ENCODE measurements at regions not wholly inside any gene's neighbourhood (a gene's known extent, or its start where the extent isn't known, plus 50 kb on each side); places are given as distances from the start of the nearest gene placed in this dataset.

DNA sequence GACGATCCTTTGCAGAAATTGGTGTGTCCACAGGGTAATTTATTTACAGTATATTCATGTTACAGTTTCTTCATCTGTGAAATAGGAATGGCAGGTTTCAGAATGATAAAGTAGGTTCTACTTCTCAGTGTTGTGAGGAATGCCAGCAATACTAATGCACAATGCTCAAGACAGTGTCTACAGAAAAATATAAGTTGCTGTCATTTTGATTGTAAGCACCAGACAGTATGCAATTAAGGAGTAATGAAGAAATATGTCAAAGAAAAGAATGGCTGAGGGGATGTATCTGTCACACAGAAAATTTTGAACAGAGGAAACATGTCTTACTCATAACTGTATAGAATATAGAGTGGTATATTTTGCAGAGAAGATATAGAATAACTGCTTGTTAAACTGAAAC, 525.4 kb downstream of the GALC start:
- peaks cover 6% of the 10 kb centered on the region for H3K4me1 Mint-ChIP-seq
- Histone ChIP-seq H3K4me1 (ENCODE audit: control insufficient read depth, insufficient read depth, low read length) (peaks cover 2% of the 10 kb centered on the region), H3K27me3 (ENCODE audit: control insufficient read depth, insufficient read depth, low read length, poor library complexity, severe bottlenecking) (no peaks in the 10 kb centered on the region), H3K4me3 (ENCODE audit: low read length) (no peak overlapping the region), H3K36me3 (ENCODE audit: control insufficient read depth, insufficient read depth, low read length) (no peaks in the 10 kb centered on the region), H3K9ac (ENCODE audit: extremely low read depth, low read length, poor library complexity, severe bottlenecking) (no peak overlapping the region), H3K9me3 (ENCODE audit: control insufficient read depth, low read length) (peaks cover 12% of the 10 kb centered on the region), H3K27ac (ENCODE audit: low read depth, low read length) (no peak overlapping the region)
- H3K27ac Mint-ChIP-seq = no peak overlapping the region
- no peak for DNase-seq
- H3K4me3 Mint-ChIP-seq = no peak overlapping the region
- no peaks in the 10 kb centered on the region for H3K27me3 Mint-ChIP-seq (ENCODE audit: insufficient read depth)
- TF ChIP-seq, protein P1, sequence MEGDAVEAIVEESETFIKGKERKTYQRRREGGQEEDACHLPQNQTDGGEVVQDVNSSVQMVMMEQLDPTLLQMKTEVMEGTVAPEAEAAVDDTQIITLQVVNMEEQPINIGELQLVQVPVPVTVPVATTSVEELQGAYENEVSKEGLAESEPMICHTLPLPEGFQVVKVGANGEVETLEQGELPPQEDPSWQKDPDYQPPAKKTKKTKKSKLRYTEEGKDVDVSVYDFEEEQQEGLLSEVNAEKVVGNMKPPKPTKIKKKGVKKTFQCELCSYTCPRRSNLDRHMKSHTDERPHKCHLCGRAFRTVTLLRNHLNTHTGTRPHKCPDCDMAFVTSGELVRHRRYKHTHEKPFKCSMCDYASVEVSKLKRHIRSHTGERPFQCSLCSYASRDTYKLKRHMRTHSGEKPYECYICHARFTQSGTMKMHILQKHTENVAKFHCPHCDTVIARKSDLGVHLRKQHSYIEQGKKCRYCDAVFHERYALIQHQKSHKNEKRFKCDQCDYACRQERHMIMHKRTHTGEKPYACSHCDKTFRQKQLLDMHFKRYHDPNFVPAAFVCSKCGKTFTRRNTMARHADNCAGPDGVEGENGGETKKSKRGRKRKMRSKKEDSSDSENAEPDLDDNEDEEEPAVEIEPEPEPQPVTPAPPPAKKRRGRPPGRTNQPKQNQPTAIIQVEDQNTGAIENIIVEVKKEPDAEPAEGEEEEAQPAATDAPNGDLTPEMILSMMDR (conservative IDR thresholded peaks at IDR 0.05) = no peak
- no peaks in the 10 kb centered on the region for H3K36me3 Mint-ChIP-seq (ENCODE audit: low read depth)
- H3K9me3 Mint-ChIP-seq = no peaks in the 10 kb centered on the region
- WGBS, 2 experiments (ENCODE audit: insufficient coverage in 1 of 2, insufficient read length in 1 of 2) = 93 to 100% methylated on average over 1 of the region's 1 CpG

DNA sequence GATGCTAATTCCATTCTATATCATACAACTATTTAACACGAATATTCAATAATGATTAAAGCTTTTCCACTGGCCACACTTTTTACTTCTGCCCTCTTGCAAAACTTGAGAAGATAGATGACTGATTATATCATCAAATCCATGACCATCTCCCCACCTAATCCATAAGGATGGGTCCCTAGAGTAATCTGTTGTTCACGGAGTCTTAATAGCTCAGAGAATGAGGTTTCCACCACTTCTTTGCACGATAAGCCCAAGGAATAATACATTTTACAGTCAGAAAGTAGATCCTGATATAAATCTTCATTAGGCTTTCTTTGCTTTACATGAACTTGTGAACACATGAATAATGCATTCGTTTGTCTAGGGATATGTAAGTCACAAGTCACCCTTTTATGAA, 527.2 kb downstream of the GALC start:
- Mint-ChIP-seq H3K27me3 (ENCODE audit: insufficient read depth) (no peaks in the 10 kb centered on the region), H3K4me1 (peaks cover 10% of the 10 kb centered on the region), H3K4me3 (no peak overlapping the region), H3K9me3 (no peaks in the 10 kb centered on the region), H3K36me3 (ENCODE audit: low read depth) (no peaks in the 10 kb centered on the region), H3K27ac (no peak overlapping the region)
- DNase-seq = no peak
- H3K4me1 ChIP-seq (ENCODE audit: control insufficient read depth, insufficient read depth, low read length) = peaks cover 2% of the 10 kb centered on the region
- H3K4me3 ChIP-seq (ENCODE audit: low read length) = no peak overlapping the region
- no peak overlapping the region for H3K27ac ChIP-seq (ENCODE audit: low read depth, low read length)
- TF ChIP-seq, protein P1 (conservative IDR thresholded peaks at IDR 0.05) = no peak
- peaks cover 12% of the 10 kb centered on the region for H3K9me3 ChIP-seq (ENCODE audit: control insufficient read depth, low read length)
- H3K9ac ChIP-seq (ENCODE audit: extremely low read depth, low read length, poor library complexity, severe bottlenecking) = no peak overlapping the region
- WGBS, 2 experiments (ENCODE audit: insufficient coverage in 1 of 2, insufficient read length in 1 of 2) = 89 to 92% methylated on average over 4 of the region's 4 CpGs
- no peaks in the 10 kb centered on the region for H3K36me3 ChIP-seq (ENCODE audit: control insufficient read depth, insufficient read depth, low read length)
- H3K27me3 ChIP-seq (ENCODE audit: control insufficient read depth, insufficient read depth, low read length, poor library complexity, severe bottlenecking) = no peaks in the 10 kb centered on the region

DNA sequence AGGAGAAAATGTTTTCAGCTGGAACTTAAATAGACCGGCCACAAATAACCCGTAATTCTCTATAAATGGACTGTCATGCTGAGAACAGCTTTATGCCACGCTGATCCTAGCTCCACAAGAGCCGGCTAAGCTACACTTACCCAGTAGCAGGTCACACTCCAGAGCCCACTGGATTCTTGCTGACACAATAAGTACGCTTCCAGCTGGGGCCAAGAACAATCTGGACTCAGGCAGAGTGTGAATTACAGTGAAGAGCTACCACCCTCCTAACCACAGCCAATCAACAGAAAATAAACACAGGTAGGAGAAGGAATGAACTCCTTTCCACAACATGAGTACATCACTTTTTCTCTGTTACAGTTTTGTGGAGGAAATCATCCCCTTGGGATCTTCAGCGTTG, 531.3 kb downstream of the GALC start:
- Histone ChIP-seq H3K36me3 (ENCODE audit: control insufficient read depth, insufficient read depth, low read length) (no peaks in the 10 kb centered on the region), H3K27ac (ENCODE audit: low read depth, low read length) (no peak overlapping the region), H3K4me1 (ENCODE audit: control insufficient read depth, insufficient read depth, low read length) (no peaks in the 10 kb centered on the region), H3K27me3 (ENCODE audit: control insufficient read depth, insufficient read depth, low read length, poor library complexity, severe bottlenecking) (no peaks in the 10 kb centered on the region), H3K9me3 (ENCODE audit: control insufficient read depth, low read length) (peaks cover 2% of the 10 kb centered on the region), H3K4me3 (ENCODE audit: low read length) (no peak overlapping the region), H3K9ac (ENCODE audit: extremely low read depth, low read length, poor library complexity, severe bottlenecking) (no peak overlapping the region)
- H3K27ac Mint-ChIP-seq = no peak overlapping the region
- H3K4me1 Mint-ChIP-seq = peaks cover 5% of the 10 kb centered on the region
- no peak overlapping the region for H3K4me3 Mint-ChIP-seq
- TF ChIP-seq, protein P1 (conservative IDR thresholded peaks at IDR 0.05) = no peak
- no peaks in the 10 kb centered on the region for H3K27me3 Mint-ChIP-seq (ENCODE audit: insufficient read depth)
- no peaks in the 10 kb centered on the region for H3K36me3 Mint-ChIP-seq (ENCODE audit: low read depth)
- no peak for DNase-seq
- H3K9me3 Mint-ChIP-seq = peaks cover 3% of the 10 kb centered on the region
- WGBS, 2 experiments (ENCODE audit: insufficient coverage in 1 of 2, insufficient read length in 1 of 2) = 90 to 97% methylated on average over 4 to 6 of the region's 6 CpGs

Measured in endodermal cell (in vitro differentiated cells).